ENCODE measurements at regions not wholly inside any gene's neighbourhood (a gene's known extent, or its start where the extent isn't known, plus 50 kb on each side); places are given as distances from the start of the nearest gene placed in this dataset.

GRCh38 chr10:50981904-50982303, 92.4 kb upstream of the PRKG1 start:
- Histone ChIP-seq H3K4me1 (replicated peaks; ENCODE audit: insufficient read depth) (no peaks in the 10 kb centered on the region), H3K9me3 (ENCODE audit: insufficient read depth, low read depth) (no peaks in the 10 kb centered on the region; the same call in 1 of the 2 replicates), H3K4me2 (no peak overlapping the region), H3K79me2 (ENCODE audit: low read depth) (no peaks in the 10 kb centered on the region), H3K36me3 (ENCODE audit: low read depth) (no peaks in the 10 kb centered on the region), H3K27ac (no peak overlapping the region), H3F3A (ENCODE audit: insufficient read depth, low read depth) (no peaks in the 10 kb centered on the region), H4K20me1 (ENCODE audit: insufficient read depth) (no peaks in the 10 kb centered on the region), H3K27me3 (ENCODE audit: insufficient read depth, low read depth) (no peaks in the 10 kb centered on the region), H2AFZ (no peak overlapping the region), H3K9me2 (ENCODE audit: insufficient read depth) (no peaks in the 10 kb centered on the region), H3K4me3 (no peak overlapping the region)
- intact Hi-C loops (cut with micrococcal nuclease; ENCODE audit: unreplicated experiment) = no loop called here
- TF ChIP-seq EZH2 (IDR thresholded peaks at IDR 0.05; ENCODE audit: low read depth) (no peak), CTCF (conservative IDR thresholded peaks at IDR 0.05) (no peak)
- BruUV-seq (replicated peaks) = no TSS peak
- POLR2A ChIA-PET (ENCODE audit: unreplicated experiment) = no interaction called here
- CTCF ChIA-PET = no interaction called here
- no peak for DNase-seq

GRCh38 chr10:50982989-50983388, 91.3 kb upstream of the PRKG1 start:
- intact Hi-C loops (cut with micrococcal nuclease; ENCODE audit: unreplicated experiment) = no loop called here
- no peaks in the 10 kb centered on the region for H3K9me2 ChIP-seq (ENCODE audit: insufficient read depth)
- no peak overlapping the region for H3K4me2 ChIP-seq
- no peaks in the 10 kb centered on the region; the same call in 1 of the 2 replicates for H3K9me3 ChIP-seq (ENCODE audit: insufficient read depth, low read depth)
- H4K20me1 ChIP-seq (ENCODE audit: insufficient read depth) = no peaks in the 10 kb centered on the region
- H2AFZ ChIP-seq = no peak overlapping the region
- H3K36me3 ChIP-seq (ENCODE audit: low read depth) = no peaks in the 10 kb centered on the region
- no peak overlapping the region for H3K27ac ChIP-seq
- no peak for TF ChIP-seq EZH2 (IDR thresholded peaks at IDR 0.05; ENCODE audit: low read depth)
- TF ChIP-seq CTCF (conservative IDR thresholded peaks at IDR 0.05) = no peak
- no peaks in the 10 kb centered on the region for H3K4me1 ChIP-seq (replicated peaks; ENCODE audit: insufficient read depth)
- ChIA-PET CTCF (no interaction called here), POLR2A (ENCODE audit: unreplicated experiment) (no interaction called here)
- no peak for DNase-seq
- BruUV-seq (replicated peaks) = no TSS peak
- H3K4me3 ChIP-seq = no peak overlapping the region
- no peaks in the 10 kb centered on the region for H3K79me2 ChIP-seq (ENCODE audit: low read depth)
- H3F3A ChIP-seq (ENCODE audit: insufficient read depth, low read depth) = no peaks in the 10 kb centered on the region
- H3K27me3 ChIP-seq (ENCODE audit: insufficient read depth, low read depth) = no peaks in the 10 kb centered on the region

- no peaks in the 10 kb centered on the region for H3K9me3 ChIP-seq (ENCODE audit: insufficient read depth, low read depth)
- CTCF ChIA-PET = no interaction called here
- no peak for TF ChIP-seq CTCF (conservative IDR thresholded peaks at IDR 0.05)
- TF ChIP-seq EZH2 (IDR thresholded peaks at IDR 0.05; ENCODE audit: low read depth) = no peak
- H4K20me1 ChIP-seq (ENCODE audit: insufficient read depth) = no peaks in the 10 kb centered on the region
- no peaks in the 10 kb centered on the region for H3K36me3 ChIP-seq (ENCODE audit: low read depth)
- BruUV-seq (replicated peaks) = no TSS peak
- intact Hi-C loops (cut with micrococcal nuclease; ENCODE audit: unreplicated experiment) = loop anchor here (5.0 kb wide), 1 partner anchor 1014 kb away; no protein-coding TSS in a partner anchor
- no peak overlapping the region for H3K27ac ChIP-seq
- no peak overlapping the region for H3K4me2 ChIP-seq
- H3K4me1 ChIP-seq (replicated peaks; ENCODE audit: insufficient read depth) = no peaks in the 10 kb centered on the region
- H3K4me3 ChIP-seq = no peak overlapping the region
- POLR2A ChIA-PET (ENCODE audit: unreplicated experiment) = no interaction called here
- DNase-seq = no peak
- H3K27me3 ChIP-seq (ENCODE audit: insufficient read depth, low read depth) = peaks cover 19% of the 10 kb centered on the region; the same call in 1 of the 2 replicates
- no peaks in the 10 kb centered on the region for H3K9me2 ChIP-seq (ENCODE audit: insufficient read depth)
- H2AFZ ChIP-seq = no peak overlapping the region
- H3K79me2 ChIP-seq (ENCODE audit: low read depth) = no peaks in the 10 kb centered on the region
- no peaks in the 10 kb centered on the region for H3F3A ChIP-seq (ENCODE audit: insufficient read depth, low read depth)
Observed at GRCh38 chr10:50987934-50988333, 86.4 kb upstream of the PRKG1 start.
